Smooth muscle cell (in vitro differentiated cells): ENCODE measurements at regions not wholly inside any gene's neighbourhood (a gene's known extent, or its start where the extent isn't known, plus 50 kb on each side); places are given as distances from the start of the nearest gene placed in this dataset.

Experiments used
- DNase-seq: peaks from one replicate; lab custom pipeline; 2025; ENCODE audit not compliant: unreplicated experiment; lab: John Stamatoyannopoulos, UW
- H2AFZ ChIP-seq: fragments of 200-600 bp; sonication (generic); 2 replicates; pipeline ENCODE4 v1.6.0; 2016; ENCODE audit warnings: antibody characterized with exemption, low read depth, mild to moderate bottlenecking
- H3F3A ChIP-seq: fragments of 200-600 bp; sonication (generic); 2 replicates; pipeline ENCODE4 v1.6.0; 2017; ENCODE audit warnings: antibody characterized with exemption, low read depth
- H3K27ac ChIP-seq: fragments of 200-600 bp; sonication (generic); 2 replicates; pipeline ENCODE4 v1.5.1; 2016; ENCODE audit warnings: low read depth, mild to moderate bottlenecking
- H3K27me3 ChIP-seq: fragments of 200-600 bp; sonication (generic); 2 replicates; pipeline ENCODE4 v1.6.1; 2016; ENCODE audit warnings: low read depth, mild to moderate bottlenecking
- H3K36me3 ChIP-seq: fragments of 200-600 bp; sonication (generic); 2 replicates; pipeline ENCODE4 v1.5.1; 2016; ENCODE audit warnings: low read depth
- H3K4me1 ChIP-seq: fragments of 200-600 bp; sonication (generic); 2 replicates; pipeline ENCODE4 v1.5.1; 2016; ENCODE audit warnings: low read depth
- H3K4me2 ChIP-seq: fragments of 200-600 bp; sonication (generic); 2 replicates; pipeline ENCODE4 v1.6.0; 2016; ENCODE audit warnings: mild to moderate bottlenecking
- H3K4me3 ChIP-seq: fragments of 200-600 bp; sonication (generic); 2 replicates; pipeline ENCODE4 v1.5.1; 2016; ENCODE audit warnings: mild to moderate bottlenecking
- H3K79me2 ChIP-seq: fragments of 200-600 bp; sonication (generic); 2 replicates; pipeline ENCODE4 v1.6.0; 2016; ENCODE audit warnings: low read depth, mild to moderate bottlenecking
- H3K9ac ChIP-seq: fragments of 200-600 bp; sonication (generic); 2 replicates; pipeline ENCODE4 v1.6.0; 2016; ENCODE audit warnings: low read depth
- H3K9me3 ChIP-seq: fragments of 200-600 bp; sonication (generic); replicated peaks from 2 replicates; pipeline ENCODE4 v1.5.1; 2016; ENCODE audit warnings: low read depth
- H4K20me1 ChIP-seq: fragments of 200-600 bp; sonication (generic); 2 replicates; pipeline ENCODE4 v1.6.0; 2016; ENCODE audit warnings: low read depth
- CTCF ChIP-seq: fragments of 200-600 bp; sonication (generic); IDR thresholded peaks from 2 replicates; pipeline ENCODE4 v1.5.1; 2017; ENCODE audit warnings: borderline replicate concordance, mild to moderate bottlenecking, antibody characterized with exemption; ENCODE audit not compliant: insufficient read depth, poor library complexity, severe bottlenecking
- WGBS: methylation state at CpG from one replicate; pipeline ENCODE4 v1.1.7; 2016; ENCODE audit warnings: low lambda C conversion rate; 5-methylcytosine and 5-hydroxymethylcytosine counted together

DNA sequence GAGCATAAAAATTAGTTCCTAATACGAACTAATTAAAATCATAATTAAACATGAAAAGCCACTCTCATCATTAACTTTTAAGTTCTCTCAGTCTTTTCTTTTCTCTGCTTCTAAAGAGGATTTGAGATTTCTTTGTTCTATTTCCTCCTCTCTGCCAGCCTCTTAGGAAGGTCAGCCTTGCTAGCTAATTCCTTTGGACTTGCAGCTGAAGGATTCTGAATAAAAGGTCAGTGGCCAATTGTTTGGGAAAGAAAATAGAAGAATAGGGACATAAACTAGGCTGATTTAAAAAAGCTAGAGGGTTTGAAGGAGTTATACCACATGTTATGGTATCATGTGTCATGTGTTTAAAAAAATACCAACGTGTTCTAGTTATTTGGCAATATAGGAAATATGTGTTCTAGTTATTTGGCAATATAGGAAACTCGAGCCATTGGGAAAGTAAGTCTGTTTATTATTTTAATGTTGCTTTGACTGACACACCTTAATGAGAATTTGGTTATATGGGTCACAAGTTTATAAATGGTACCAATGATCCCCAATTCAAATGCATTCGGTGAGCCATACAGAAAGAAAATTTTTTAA is 1668.7 kb upstream of the PCDH7 start:
- H2AFZ ChIP-seq, result no peak overlapping the region
- no peak for DNase-seq
- no peaks in the 10 kb centered on the region for H3K36me3 ChIP-seq
- no peaks in the 10 kb centered on the region for H3K27me3 ChIP-seq
- no peak overlapping the region for H3K27ac ChIP-seq
- no peak for TF ChIP-seq CTCF
- H3K9me3 ChIP-seq, result no peaks in the 10 kb centered on the region
- H3F3A ChIP-seq, result no peaks in the 10 kb centered on the region
- 86% methylated on average over 4 of the region's 4 CpGs for WGBS
- no peaks in the 10 kb centered on the region for H4K20me1 ChIP-seq
- H3K4me1 ChIP-seq, result peaks cover 27% of the 10 kb centered on the region
- no peaks in the 10 kb centered on the region for H3K79me2 ChIP-seq
- H3K4me3 ChIP-seq, result no peak overlapping the region
- H3K4me2 ChIP-seq, result no peak overlapping the region
- H3K9ac ChIP-seq, result no peak overlapping the region

GRCh38 chr4:29052266-29052665 is 1667.9 kb upstream of the PCDH7 start:
- no peak overlapping the region for H3K4me2 ChIP-seq
- no peak overlapping the region for H3K4me3 ChIP-seq
- H3K27ac ChIP-seq, result no peak overlapping the region
- H3K9ac ChIP-seq, result no peak overlapping the region
- no peaks in the 10 kb centered on the region for H3F3A ChIP-seq
- no peaks in the 10 kb centered on the region for H4K20me1 ChIP-seq
- H3K36me3 ChIP-seq, result no peaks in the 10 kb centered on the region
- H3K9me3 ChIP-seq, result no peaks in the 10 kb centered on the region
- DNase-seq, result no peak
- H3K4me1 ChIP-seq, result peaks cover 19% of the 10 kb centered on the region
- H3K79me2 ChIP-seq, result no peaks in the 10 kb centered on the region
- WGBS, result 92% methylated on average over 4 of the region's 4 CpGs
- H3K27me3 ChIP-seq, result no peaks in the 10 kb centered on the region
- TF ChIP-seq CTCF, result no peak
- no peak overlapping the region for H2AFZ ChIP-seq

DNA sequence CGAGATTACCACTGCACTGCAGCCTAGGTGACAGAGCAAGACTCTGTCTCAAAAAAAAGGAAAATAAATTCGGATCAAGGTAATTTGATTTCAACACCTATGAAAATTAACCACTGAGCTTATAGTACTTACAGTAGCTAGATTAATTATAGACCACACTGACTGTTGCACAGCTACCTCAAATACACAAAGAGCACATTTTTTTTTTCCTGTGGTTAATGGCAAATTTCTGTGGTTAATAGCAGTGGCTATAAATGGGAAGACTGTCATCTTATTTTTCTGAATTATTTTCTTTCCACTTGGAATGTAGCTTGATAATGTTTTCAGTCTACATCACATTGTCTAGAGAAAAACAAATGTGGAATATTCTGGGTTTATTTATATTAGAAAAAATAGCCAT is 1661.6 kb upstream of the PCDH7 start:
- H3K27ac ChIP-seq, result no peak overlapping the region
- 85% methylated on average over 2 of the region's 2 CpGs for WGBS
- DNase-seq, result no peak

More for the DNA sequence above, 1661.6 kb upstream of the PCDH7 start:
- Histone ChIP-seq H2AFZ (no peak overlapping the region), H3K9me3 (no peaks in the 10 kb centered on the region), H3K79me2 (no peaks in the 10 kb centered on the region), H3K4me3 (no peak overlapping the region), H3K9ac (no peak overlapping the region), H3F3A (no peaks in the 10 kb centered on the region), H3K36me3 (no peaks in the 10 kb centered on the region), H4K20me1 (no peaks in the 10 kb centered on the region), H3K27me3 (no peaks in the 10 kb centered on the region), H3K4me1 (no peaks in the 10 kb centered on the region), H3K4me2 (no peak overlapping the region)
- TF ChIP-seq CTCF, result no peak
